GM18507 (cell line): ENCODE measurements at regions not wholly inside any gene's neighbourhood (a gene's known extent, or its start where the extent isn't known, plus 50 kb on each side); places are given as distances from the start of the nearest gene placed in this dataset.
"Not testable (repeated sequence)": the region's sequence is repeated elsewhere in the genome, so short reads cannot be mapped to it uniquely, and the experiment has no call there.

Source experiments
- DNase-seq: peaks from one replicate; pipeline ENCODE4 v3.0.0; 2011; ENCODE audit warnings: low read depth; ENCODE audit not compliant: insufficient read length; ENCODE audit errors: extremely low spot score
- FAIRE-seq: peaks from 2 replicates; lab custom pipeline; 2011; peaks lifted over from hg19 to GRCh38; lab: Jason Lieb, UNC

DNA sequence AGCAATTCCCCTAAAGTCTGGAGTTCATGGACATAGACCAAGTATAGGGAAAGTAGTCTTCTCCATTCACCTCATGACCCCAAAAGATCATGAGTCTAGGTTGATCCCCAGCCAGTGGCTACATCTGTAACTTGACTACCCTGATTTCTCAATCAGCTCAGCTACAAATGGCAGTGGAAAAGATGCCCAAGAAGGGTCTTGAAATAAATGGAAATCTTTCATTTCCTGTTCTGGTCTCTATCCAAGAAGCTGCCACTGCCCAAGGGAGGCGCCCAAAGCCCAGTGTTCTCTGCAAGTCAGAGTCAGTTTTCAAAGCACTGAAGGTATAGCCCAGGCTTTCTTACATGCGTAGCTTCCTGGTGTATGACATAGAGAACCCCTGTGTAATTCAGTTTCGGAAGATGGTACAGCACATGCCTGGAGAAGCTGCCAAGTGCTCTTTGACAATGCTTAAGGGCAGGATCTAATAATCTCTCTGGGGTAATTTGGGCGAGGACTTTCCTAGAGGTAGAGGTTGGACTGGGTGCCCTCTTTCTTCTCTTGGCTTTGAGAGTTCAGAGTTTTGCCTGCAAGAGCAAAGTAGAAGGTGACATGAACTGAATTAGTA is 101.1 kb downstream of the ADAMTS15 start:
- no peak for FAIRE-seq
- no peak for DNase-seq

DNA sequence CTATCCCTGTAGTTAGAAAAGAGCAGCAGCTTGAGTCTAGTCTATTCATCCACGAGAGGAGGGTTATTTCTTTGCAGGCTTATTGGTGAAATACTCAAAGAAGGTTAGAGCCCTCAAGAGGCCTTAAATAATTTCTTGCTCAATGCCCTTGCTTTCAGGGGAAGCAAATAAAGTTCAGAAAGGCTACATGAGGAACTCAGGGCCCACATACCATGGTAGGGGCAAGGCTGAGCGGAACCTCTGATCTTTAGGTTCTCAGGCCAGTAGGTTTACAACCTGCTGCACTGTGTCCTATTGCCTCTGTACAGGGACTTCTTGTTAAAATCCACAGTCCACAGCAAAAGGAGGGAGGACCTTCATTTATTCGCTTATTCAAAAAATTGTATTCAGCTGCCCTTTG is 101.7 kb downstream of the ADAMTS15 start:
- FAIRE-seq, result no peak

DNA sequence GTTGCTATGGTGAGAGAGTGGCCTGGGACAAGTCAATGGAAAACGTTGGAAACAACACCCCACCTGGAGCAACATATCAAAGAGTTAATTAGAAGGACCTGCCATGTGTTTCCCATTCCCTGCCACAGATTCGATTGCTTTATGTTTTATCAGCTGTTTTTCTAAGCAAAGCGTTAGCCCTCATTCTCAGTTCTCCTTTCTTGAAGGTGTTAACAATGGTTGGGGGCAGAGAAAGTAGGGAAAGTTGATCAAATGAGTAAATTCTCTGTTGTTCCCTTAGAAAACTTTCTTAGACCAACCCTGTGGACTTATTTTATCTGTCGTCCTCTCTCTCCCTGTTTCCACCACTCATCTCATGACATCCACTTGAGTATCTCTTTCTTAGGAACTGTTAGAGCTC is 102.5 kb downstream of the ADAMTS15 start:
- FAIRE-seq (no peak), DNase-seq (no peak)

More for the DNA sequence above, 101.7 kb downstream of the ADAMTS15 start:
- no peak for DNase-seq

DNA sequence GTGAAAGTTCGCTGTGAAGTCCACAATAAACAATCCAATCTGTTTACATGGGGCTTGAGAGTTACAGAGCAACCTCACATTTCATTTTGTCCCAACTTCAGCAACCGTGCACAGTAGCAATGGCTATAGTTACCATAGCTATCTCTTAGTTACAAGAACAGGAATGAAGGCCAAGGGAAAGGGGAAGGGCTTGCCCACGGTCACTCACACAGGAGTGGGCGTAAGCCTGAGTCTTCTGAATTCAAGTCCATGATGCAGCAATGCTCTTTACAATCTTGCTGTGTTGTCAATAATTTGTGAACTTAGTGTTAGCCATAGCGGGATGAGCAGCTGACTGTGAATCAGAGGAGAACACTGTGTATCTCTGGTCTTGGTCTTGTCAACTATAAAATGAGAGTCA is 102.9 kb downstream of the ADAMTS15 start:
- DNase-seq (no peak), FAIRE-seq (no peak)

DNA sequence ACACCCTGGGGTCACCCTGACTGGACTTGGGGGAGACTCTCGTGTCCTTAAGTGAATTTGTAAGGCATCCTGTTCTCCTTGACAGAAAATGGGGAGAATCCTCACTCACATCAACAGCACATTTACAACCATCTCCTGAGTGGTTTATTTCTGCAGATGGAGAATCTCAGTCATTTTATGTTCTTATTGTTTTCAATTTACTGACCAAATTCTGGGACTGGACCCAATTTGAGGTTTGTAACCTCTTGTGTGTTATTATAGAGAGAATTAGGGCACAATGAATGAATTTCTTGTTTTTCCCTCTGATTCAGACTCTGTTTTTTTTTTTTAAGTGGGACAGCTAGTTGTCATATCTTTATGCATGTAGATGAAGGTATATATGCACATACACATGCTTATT is 104.9 kb downstream of the ADAMTS15 start:
- FAIRE-seq (no peak), DNase-seq (no peak)

DNA sequence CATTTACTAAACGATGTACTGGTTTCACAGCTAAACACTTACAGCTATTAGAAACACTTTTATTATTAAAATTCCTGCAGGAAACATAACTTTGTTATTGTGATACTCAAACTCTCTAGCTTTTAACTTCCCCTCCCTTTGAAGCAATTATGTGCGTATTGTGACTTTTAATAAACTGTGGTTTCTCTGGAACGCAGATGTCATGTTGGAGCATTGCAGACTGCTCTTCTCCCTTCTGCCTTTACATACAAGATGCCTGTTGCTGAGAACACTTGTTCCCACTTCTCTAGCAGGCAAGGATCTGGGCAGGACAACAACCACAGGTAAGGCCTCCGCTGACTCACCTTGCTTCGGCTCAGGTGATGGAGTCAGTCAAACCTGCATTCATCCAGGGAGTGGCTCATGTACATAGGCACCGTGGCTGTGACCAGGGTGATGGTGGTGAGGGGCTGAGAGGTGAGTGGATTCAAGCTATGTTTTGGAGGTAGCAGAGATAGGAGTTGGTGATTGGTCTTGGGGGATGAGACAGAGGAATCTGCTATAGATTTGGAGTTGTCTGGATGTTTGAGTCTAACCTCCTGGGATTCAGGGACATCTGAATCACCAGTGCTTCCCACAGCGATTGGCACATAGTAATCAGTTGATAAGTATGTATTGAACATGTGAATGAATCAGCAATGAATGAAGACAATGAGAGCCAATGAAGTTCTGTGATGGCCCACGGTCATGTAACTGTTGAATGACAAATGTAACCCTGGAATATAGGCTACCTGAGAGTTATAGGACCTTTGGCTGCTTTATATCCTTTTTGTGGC is 106.0 kb downstream of the ADAMTS15 start:
- DNase-seq (no peak), FAIRE-seq (no peak)

DNA sequence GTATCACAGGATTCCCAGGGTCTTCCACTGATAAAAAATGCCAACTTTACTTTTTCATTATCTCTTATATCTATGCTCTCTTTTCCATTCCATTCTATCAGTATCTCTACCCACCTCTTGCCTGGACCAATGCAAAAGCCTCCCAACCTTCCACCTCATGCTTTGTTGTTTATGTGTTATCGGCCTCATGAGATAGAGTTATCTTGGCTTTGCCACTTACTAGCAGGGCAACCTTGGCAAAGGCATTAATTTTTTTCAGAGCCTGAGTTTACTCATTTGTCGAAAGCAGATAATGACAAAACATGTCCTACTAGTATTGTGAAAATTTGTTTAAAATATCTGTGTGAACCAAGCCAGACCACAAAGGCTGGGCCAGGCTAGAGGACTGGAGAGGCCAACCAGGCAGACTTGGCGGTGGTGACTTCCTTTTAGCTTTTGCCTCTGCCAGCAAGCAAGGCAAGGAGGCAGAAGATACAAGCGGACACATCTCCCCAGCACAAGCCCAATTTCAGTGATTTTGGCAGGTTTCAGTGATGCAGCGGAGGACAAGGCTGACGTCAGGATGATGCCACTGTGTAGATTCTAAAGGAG is 106.9 kb downstream of the ADAMTS15 start:
- no peak for FAIRE-seq
- DNase-seq, result no peak

DNA sequence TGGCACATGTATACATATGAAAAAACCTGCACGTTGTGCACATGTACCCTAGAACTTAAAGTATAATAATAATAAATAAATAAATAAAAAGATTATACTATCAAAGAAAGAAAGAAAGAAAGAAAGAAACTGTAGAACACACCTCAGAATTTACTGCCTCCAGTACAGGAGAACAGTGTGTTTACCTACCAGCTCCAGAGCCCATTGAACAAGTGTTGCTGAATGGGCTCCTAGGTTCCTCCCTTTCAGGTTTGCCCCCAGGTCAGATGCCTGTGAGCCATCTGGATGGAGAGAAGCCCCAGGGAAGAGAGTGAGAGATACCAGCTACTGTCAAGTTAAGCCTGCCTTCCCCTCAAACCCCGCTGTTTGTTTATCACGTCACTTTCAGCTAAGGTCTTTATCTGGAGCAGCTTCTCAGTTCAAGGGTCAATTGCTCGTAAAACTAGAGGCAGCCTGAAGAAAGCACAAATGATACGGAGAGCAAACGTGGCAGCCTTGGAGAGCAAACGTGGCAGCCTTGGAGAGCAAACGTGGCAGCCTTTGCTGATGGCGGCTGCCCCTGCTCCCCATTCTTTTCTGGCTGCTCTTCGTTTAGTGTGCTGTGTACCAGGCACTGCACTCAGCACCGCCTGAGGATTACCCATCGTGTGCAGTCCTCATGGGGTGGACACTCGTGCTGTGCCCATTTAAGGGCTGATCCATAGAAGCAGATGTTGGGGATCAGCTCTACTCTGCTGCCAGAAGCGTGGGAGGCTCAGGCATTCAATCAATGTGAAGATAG is 111.7 kb downstream of the ADAMTS15 start:
- DNase-seq (no peak), FAIRE-seq (no peak)

DNA sequence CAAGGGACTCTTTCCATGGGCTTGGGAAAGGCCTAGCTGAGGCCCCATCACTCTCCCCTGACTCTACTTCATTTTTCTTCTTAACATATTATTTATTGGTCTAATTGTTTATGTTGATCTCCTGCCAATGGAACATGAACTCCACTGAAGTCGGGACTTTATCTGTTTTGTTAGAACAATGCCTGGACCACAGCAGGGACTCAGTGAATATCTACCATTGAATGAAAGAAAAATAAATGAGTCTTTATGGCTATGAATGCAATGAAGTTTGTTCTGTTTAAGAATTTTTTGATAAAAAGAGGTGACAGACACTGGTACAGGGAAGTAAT is 112.3 kb downstream of the ADAMTS15 start:
- DNase-seq, result no peak
- FAIRE-seq, result no peak

DNA sequence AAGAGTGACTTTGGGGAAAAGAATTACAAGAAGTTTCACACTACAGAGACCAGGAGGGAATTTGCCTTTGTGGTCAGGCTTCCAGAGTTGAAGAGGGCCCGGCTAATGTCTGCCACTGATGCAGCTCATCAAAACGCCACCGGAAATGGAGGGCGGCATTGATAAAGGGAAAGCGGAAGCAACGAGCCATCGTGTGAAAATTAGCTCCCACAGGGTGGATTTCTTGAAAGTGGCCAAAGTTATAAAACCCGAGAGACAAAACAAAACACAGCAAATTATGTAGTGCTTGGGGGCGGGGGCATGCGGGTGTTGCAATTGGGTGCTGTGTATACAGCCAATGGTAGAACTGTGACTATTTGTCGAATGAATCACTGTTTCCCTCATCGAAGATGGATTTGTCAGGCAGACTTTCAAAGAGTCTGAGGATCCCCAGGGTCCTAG is 113.0 kb downstream of the ADAMTS15 start:
- FAIRE-seq (no peak), DNase-seq (no peak)

DNA sequence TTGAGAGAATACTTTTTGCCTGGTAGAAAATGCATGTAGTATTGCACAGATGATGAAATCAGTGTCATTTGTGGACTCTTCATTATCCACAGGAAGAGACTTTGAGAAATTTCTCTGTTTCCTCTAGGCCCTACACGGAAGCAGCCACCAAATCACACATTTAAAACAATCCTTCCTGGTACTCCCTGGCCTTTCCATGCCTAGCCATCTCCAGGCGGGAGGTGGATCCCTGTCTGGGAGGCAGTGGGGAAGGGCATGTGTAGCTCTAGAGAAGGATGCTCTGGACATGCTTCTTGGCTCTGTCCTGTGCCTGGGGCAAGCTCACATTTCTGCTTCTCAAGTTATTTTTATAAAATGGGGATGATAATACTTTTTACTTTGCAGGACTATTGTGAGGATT is 114.1 kb downstream of the ADAMTS15 start:
- FAIRE-seq, result no peak

DNA sequence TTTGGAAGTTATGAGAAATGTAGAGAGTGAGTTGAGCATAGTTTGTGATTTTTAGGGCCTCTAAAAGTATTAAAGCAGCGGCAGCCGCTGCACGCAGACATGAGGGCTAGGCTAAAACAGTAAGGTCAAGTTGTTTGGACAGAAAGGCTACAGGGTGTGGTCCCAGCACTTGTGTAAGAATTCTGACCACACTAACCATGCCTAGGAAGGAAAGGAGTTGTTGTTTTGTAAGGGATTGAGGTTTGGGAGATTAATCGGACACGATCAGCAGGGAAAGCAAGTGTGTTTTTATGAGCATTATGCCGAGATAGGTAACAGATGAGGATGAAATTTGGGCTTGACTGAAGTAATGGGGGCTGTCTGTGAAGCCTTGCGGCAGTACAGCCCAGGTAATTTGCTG is 117.9 kb downstream of the ADAMTS15 start:
- FAIRE-seq, DNase-seq: not testable (repeated sequence)

More for the DNA sequence above, 114.1 kb downstream of the ADAMTS15 start:
- DNase-seq, result no peak

DNA sequence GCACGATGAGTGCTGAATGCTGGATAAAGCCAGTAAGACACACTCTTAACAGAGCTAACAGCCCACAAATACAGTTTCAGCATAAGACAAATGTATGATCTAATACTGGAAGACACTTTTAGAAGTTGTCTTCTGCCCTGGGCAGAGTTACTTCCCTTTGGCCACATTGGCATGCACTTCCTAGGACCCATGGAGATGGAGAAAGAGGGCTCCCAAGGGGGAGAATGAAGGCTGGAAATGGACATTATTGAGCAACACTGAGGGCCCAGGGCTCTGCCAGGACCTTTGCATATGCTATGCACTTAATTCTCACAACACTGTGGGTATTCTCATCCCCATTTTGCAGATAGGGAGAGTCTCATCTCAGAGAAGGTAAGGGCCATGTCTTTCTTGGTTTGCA is 123.1 kb downstream of the ADAMTS15 start:
- DNase-seq (no peak), FAIRE-seq (no peak)

DNA sequence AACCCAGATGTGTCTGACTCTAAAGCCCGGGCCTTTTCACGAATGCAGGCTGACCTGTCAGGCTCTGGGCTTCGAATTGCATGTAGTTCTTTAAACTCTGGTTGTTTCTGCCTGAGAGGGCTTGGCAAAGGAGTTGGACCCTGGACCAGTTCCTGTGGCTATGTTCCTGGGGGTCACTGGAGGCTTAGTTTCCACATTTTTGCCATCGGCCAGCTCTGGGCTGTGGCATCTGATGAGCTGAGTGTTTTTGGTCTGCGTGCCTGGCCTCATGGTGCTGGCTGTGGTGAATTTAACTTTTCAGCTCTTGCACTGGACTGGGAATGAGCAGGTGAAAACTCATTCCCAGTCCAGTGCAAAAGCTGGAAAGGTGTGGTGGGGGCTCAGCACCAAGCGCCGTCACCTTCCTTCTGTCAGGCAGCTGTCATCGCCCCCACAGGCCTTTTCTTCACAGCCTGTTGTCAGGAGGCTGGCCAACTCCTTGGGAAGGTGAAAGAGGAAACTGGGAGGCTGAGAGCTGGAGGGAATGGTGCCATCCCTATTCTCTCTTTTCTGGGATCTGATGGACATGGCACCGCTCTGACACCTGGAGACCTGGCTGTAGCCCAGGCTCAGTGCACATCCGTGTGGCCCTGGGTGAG is 123.6 kb downstream of the ADAMTS15 start:
- no peak for FAIRE-seq
- DNase-seq, result no peak

DNA sequence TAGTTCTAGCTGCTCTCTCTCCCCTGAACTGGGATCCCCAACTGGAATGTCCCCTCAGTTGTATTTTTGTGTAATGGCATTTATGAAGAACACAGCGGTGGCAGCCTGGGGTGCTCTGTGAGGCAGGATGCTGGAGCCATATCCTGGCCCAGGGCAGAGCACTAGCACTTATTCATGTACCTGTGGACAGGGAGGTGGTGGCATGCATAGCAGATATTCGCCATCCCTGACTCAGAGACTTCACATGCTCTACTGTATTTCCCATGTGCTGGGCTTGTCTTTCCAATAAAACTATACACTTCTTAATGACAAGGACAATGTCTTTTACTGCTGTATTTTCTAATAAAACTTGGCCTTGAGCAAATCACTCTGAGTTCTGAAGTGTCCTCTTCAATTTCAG is 125.3 kb downstream of the ADAMTS15 start:
- no peak for DNase-seq
- no peak for FAIRE-seq

DNA sequence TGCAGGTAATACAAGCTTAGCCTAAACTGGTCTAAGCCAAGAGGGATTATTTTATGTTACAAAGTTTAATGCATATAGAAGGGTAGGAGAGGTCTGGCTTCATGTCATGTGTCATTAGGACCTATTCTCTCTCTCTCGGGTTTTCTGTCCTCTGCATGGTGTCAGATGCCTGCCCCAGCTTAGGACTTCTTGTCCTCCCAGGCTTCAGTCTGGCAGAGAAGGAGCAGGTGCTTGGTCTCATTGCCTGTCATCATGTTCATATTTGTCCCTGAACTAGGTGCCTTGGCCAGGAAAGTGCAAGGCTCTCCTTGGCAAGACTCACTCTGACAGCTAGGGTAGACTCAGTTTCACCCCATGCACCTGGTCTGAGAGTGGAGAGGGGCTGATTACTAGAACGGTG is 126.3 kb downstream of the ADAMTS15 start:
- FAIRE-seq (no peak), DNase-seq (no peak)

DNA sequence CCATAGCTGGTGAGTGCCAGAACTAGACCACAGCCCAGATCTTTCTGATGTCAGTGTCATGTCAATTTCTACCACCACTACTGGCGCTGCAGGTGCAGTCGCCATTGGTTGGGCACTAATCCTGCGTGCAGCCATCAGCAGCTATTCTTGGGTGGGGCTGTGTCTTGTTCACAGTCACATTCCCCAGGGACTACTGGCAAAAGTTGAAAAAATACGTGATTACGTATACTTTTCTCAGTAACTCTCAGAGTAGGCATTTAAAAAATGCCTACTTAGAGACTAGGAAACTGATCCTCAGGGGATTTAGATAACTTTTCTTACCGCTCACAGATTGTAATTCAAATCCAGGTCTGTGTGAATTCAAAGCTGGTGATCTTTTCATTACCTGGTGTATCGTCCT is 127.7 kb downstream of the ADAMTS15 start:
- FAIRE-seq (no peak), DNase-seq (no peak)

DNA sequence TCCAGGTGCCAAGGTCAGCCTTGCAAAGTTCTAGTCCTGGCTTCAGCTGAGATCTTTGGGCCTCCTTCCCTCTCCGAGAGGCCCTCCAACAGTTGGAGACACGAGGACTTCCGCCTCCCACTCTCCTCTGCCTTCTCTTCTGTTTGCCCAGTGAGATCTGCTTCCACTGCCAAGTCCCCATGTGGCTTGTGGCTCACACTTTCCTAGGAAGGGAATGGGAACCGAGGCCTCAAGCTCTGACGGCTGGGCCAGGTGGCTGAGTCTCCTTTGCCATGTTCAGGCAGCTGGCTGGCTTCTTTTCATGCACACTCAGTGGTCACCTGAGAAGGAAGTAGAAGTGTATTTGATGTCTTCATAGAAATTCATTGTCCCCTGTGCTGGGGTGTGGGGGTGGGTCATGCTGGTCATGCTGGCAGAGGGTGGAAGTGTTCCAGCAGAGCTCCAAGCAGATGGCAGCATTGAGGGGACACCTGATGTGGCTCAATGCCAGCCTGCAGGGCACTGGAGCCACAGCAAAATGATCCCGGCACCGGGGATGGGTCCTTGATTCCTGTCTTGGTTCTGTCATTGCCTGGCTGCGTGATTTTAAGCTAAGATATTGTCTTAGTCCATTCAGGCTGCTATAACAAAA is 130.4 kb downstream of the ADAMTS15 start:
- FAIRE-seq (no peak), DNase-seq (no peak)

DNA sequence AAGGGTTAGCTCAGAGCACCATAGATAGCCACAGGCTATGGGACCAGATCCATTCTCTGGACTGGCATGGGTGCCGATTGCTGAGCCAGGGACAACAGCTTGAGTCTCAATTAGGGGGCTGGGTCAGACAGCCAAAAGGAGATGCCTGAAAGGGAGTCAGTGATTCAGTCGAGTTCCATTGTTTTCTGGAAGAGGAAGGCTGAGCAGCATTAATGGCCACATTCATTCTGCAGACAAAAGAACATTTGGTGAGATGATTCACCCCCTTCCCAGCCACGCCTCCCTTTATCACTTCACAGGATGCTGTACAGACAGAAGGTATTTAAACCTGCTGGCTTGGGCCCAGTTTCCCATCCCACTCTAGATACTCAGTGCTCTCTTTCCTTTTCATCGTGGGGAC is 131.9 kb downstream of the ADAMTS15 start:
- FAIRE-seq (no peak), DNase-seq (no peak)
